SU-DHL-6 (cell line): ENCODE measurements at regions not wholly inside any gene's neighbourhood (a gene's known extent, or its start where the extent isn't known, plus 50 kb on each side); places are given as distances from the start of the nearest gene placed in this dataset.

Source experiments
- EZH2phosphoT487 ChIP-seq: fragments of 200-600 bp; sonication (generic), shearing (Covaris generic); conservative IDR thresholded peaks from 2 replicates; pipeline ENCODE4 v1.6.1; 2018; ENCODE audit warnings: mild to moderate bottlenecking, antibody characterized with exemption, low read length, moderate library complexity, mixed read lengths
- TF ChIP-seq, protein P1 (sequence below): fragments of 200-600 bp; sonication (generic); IDR thresholded peaks from one replicate; pipeline ENCODE4 v1.5.1; 2017; ENCODE audit warnings: antibody characterized with exemption, mild to moderate bottlenecking, low read length, moderate library complexity; ENCODE audit not compliant: insufficient read depth, poor library complexity, severe bottlenecking

DNA sequence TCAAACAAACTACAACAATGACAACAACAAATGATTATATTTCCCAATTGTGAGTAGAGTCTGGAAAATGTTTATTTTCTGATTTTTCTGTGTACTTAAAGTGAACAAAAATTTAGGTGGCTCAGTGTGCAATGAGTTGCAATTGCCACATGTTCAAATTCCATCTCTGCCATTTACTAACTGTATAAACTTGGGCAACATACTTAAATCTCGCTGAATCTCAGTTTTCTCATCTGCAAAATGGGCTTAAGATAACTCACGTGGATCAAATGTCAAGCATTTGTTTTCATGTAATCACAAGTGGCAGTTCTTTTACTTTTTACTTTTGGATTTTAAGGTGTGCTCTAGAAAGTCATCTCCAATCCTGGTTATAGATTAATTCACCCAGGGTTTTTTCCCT lies 416.8 kb upstream of the HNRNPA3 start:
- TF ChIP-seq, protein P1, sequence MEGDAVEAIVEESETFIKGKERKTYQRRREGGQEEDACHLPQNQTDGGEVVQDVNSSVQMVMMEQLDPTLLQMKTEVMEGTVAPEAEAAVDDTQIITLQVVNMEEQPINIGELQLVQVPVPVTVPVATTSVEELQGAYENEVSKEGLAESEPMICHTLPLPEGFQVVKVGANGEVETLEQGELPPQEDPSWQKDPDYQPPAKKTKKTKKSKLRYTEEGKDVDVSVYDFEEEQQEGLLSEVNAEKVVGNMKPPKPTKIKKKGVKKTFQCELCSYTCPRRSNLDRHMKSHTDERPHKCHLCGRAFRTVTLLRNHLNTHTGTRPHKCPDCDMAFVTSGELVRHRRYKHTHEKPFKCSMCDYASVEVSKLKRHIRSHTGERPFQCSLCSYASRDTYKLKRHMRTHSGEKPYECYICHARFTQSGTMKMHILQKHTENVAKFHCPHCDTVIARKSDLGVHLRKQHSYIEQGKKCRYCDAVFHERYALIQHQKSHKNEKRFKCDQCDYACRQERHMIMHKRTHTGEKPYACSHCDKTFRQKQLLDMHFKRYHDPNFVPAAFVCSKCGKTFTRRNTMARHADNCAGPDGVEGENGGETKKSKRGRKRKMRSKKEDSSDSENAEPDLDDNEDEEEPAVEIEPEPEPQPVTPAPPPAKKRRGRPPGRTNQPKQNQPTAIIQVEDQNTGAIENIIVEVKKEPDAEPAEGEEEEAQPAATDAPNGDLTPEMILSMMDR: no peak
- no peak for TF ChIP-seq EZH2phosphoT487
